Naive thymus-derived CD8-positive, alpha-beta T cell (primary cell): ENCODE measurements at regions not wholly inside any gene's neighbourhood (a gene's known extent, or its start where the extent isn't known, plus 50 kb on each side); places are given as distances from the start of the nearest gene placed in this dataset.
"Not testable (repeated sequence)": the region's sequence is repeated elsewhere in the genome, so short reads cannot be mapped to it uniquely, and the experiment has no call there.

Source experiments
- ATAC-seq, 2 donors: fragments of 150-1000 bp; cut with Tn5 transposase in 1 of 2; sonication (Bioruptor Pico), chemical (Tn5 transposase) in 1 of 2; 1 replicate in 1 of 2; 2 replicates in 1 of 2; pipeline ENCODE4 v1.10.0; 2021; ENCODE audit warnings: mild to moderate bottlenecking in 2 of 2, moderate library complexity in 2 of 2
- POLR2A ChIA-PET: fragments of 350-600 bp; sonication (Branson Sonifier 250); formaldehyde crosslinking; loops from one replicate; lab custom pipeline; 2021; ENCODE audit warnings: antibody characterized with exemption; lab: Charles Lee
- DNase-seq, 10 donors: peaks; one replicate each; pipeline versions ENCODE4 v3.0.0 to v3.0.0-alpha.2; 2020 to 2022
- H3K27ac Mint-ChIP-seq, 10 donors: one replicate each; pipeline ENCODE4 v1.8.0; 2020 to 2022; ENCODE audit warnings: mild to moderate bottlenecking in 10 of 10, mixed read lengths in 10 of 10, moderate library complexity in 4 of 10, inconsistent platforms in 1 of 10
- H3K27me3 Mint-ChIP-seq, 5 donors: one replicate each; pipeline ENCODE4 v1.8.0; 2021 to 2022; ENCODE audit warnings: mixed read lengths in 5 of 5
- H3K36me3 Mint-ChIP-seq, 3 donors: one replicate each; pipeline ENCODE4 v1.8.0; 2020 to 2022; ENCODE audit warnings: mixed read lengths in 3 of 3, mild to moderate bottlenecking in 2 of 3, inconsistent platforms in 1 of 3
- H3K4me1 Mint-ChIP-seq, 4 donors: one replicate each; pipeline ENCODE4 v1.8.0; 2021 to 2022; ENCODE audit warnings: mixed read lengths in 4 of 4
- H3K4me3 Mint-ChIP-seq, 10 donors: one replicate each; pipeline ENCODE4 v1.8.0; 2020 to 2022; ENCODE audit warnings: mild to moderate bottlenecking in 10 of 10, mixed read lengths in 10 of 10, moderate library complexity in 6 of 10, inconsistent platforms in 1 of 10
- H3K9me3 Mint-ChIP-seq, 9 donors: one replicate each; pipeline ENCODE4 v1.8.0; 2020 to 2022; ENCODE audit warnings: mixed read lengths in 9 of 9, mild to moderate bottlenecking in 3 of 9, inconsistent platforms in 1 of 9, moderate library complexity in 1 of 9

GRCh38 chr20:58765780-58766179 lies 73.2 kb downstream of the NPEPL1 start:
- ATAC-seq, result no peak
- POLR2A ChIA-PET, result no interaction called here
- no peak overlapping the region for H3K27ac Mint-ChIP-seq
- H3K4me1 Mint-ChIP-seq, result no peaks in the 10 kb centered on the region
- H3K36me3 Mint-ChIP-seq, result no peaks in the 10 kb centered on the region
- no peak for DNase-seq
- H3K4me3 Mint-ChIP-seq, result no peak overlapping the region
- peaks cover 22 to 78% (median 42%) of the 10 kb centered on the region in 5 donors for H3K27me3 Mint-ChIP-seq
- H3K9me3 Mint-ChIP-seq, result no peaks in the 10 kb centered on the region

GRCh38 chr20:58767817-58768216 lies 75.2 kb downstream of the NPEPL1 start:
- H3K4me1 Mint-ChIP-seq, ATAC-seq, H3K9me3 Mint-ChIP-seq, H3K36me3 Mint-ChIP-seq, DNase-seq, POLR2A ChIA-PET, H3K4me3 Mint-ChIP-seq, H3K27ac Mint-ChIP-seq: not testable (repeated sequence)
- peaks cover 22 to 73% (median 45%) of the 10 kb centered on the region in 5 donors for H3K27me3 Mint-ChIP-seq
